ENCODE measurements at regions not wholly inside any gene's neighbourhood (a gene's known extent, or its start where the extent isn't known, plus 50 kb on each side); places are given as distances from the start of the nearest gene placed in this dataset.

GRCh38 chr17:79212149-79213087 lies 137.8 kb downstream of the ENGASE start:
- DNase-seq: no peak

DNA sequence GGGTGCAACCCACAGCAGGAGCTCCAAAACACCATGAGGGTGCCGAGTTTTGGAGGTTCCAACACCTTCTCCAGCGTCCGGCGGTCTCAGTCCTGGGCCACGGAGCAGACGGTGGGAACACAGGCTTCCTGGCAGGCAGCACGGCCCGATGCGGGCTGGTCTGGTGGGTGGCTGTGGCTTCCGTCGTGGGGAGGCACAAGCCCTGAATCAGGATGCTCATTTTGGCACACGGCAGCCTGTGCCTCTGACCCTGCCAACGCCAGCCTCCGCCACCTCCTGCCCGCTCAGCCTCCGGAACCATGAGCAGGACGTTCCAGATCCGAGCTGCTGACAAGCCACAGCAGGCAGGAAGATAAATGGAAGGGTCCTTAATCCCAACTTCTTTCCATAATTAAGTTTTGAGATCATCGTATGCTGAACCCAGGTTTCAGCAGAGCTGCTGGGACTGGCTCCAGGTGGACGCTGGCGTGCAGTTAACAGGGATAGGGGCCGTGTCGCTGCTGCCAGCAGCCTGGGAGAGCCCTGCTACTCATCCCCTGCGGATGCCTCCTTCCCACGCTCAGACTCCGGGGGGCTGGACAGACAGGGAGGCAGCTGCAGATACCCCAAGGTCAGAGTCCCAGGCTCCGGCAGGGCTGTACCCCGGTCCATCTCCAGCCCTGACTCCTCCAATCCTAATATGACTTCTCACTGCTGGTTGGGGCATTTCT lies 136.6 kb downstream of the ENGASE start:
- no peak for DNase-seq

DNA sequence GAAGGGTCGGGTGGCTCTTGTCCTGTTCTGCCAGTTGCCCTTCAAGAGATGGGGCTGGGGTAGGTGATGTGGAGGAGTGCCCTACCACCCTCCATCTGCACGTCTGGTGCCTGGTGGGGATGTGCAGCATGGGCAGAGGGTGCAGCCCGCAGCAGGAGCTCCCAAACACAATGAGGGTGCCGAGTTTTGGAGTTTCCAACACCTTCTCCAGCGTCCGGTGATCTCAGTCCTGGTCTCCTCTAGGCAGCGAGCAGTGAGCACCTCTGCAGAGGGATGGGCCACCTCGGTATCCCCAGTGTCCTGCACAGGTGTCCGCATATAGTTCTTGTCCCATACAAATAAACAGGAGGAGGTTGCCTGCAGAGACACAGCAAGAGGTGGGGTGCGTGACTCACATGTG lies 136.0 kb downstream of the ENGASE start:
- no peak for DNase-seq

DNA sequence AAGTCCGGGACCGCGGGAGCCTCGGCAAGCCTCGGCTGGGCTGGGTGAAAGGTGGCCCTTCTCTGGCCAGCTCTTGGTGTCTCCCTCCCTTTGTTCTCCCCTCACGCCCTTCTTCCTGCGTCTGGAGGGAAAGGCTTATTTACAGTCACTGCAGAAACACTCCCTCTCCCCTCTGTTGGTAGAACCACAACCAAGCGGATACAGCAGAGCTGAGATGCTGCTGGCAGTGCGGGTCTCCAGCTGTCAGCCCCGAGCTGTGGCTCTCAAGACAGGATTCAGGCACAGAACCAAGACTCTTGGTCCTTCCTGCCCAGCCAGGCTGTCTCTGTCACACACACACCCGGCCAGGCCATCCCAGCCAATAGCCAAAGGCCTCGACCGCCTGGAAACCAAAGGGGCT lies 133.3 kb downstream of the ENGASE start:
- DNase-seq: no peak

DNA sequence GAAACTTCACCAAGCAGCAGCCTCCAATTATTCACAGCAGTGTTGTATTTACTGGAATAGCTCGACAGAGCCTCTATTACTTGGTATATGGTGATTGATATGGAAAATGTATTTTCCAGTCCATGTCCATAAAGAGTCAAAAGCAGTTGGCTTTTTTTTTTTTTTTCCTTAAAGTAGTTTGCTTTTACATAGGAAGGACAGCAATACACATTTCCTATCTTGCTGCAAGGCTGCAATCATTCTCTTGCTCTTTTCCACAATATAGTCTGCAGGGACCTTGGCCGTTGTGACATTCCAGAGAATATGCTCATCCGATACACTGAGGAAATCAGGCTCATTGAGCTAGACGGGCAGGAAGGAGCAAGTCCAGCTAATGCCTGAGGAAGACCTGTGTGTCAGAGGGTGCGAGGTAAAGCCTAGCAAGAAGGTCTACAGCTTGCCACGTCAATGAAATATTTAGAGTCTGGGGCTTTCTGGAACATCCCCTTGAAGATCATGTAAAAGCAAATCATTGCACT lies 131.1 kb downstream of the ENGASE start:
- DNase-seq: no peak

GRCh38 chr17:79204261-79204660 lies 129.6 kb downstream of the ENGASE start:
- no peak for DNase-seq

DNA sequence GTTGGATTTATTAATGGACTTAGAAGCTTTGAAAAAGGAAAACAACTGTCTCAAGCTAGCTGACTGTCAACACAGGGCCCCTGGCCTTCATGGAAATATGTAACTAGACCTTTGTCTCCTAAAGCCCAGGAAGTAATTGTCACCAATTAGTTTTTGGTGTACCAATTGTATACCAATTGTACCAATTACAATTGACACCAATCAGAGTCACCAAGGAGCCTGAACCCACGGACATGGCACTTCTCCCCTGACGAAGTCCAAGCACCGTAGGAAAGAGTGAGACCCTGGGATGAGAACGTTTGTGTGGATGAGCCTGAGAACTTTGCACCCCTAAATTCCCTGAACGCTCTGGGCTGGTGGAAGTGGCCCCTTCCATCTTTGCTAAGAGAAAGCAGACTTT lies 129.0 kb downstream of the ENGASE start:
- DNase-seq: no peak

GRCh38 chr17:79203016-79203415 lies 128.4 kb downstream of the ENGASE start:
- no peak for DNase-seq

DNA sequence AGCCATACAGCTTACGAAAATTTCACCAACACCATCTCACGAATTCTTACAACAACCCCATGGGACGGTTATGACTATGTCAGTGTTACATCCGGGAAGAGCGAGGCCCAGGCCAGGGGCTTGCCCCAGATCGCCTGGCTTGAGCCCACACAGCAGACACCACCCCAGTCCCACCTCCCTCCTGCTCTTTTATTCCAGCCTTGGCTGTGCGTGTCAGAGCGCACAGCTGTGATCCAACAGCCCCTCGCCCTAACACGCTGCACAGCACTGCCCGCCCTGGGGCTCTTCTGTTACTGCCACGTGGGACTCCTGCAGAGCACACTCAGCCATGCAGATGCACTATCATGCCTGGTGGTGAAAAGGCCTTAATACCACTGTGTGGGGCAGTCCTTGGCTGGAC lies 127.9 kb downstream of the ENGASE start:
- DNase-seq: no peak

- DNase-seq: no peak
Measured at GRCh38 chr17:79201536-79202227, 127.1 kb downstream of the ENGASE start.

GRCh38 chr17:79201119-79201518 lies 126.5 kb downstream of the ENGASE start:
- DNase-seq: no peak

DNA sequence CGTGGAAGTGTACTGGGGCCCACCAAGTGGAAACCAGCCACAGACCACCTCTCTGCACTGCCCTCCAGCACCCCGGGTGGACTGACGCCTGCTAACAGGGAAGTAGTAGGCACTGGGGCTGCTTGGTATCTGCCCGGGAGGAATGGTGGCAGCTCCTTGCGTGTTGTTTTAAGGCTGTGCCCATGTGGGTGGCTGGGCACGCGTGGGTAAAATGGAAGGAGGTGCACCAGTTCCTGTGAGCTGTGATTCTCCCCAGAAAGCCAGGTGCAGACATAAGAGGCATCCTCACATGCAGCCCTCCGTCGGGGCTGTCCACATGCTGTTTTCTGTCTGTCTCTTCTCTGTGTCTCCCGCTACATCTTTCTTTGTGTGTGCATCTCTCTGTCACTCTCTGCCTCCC lies 122.3 kb downstream of the ENGASE start:
- DNase-seq: no peak

- no peak for DNase-seq
Measured at GRCh38 chr17:79192503-79193351, 118.1 kb downstream of the ENGASE start.

DNA sequence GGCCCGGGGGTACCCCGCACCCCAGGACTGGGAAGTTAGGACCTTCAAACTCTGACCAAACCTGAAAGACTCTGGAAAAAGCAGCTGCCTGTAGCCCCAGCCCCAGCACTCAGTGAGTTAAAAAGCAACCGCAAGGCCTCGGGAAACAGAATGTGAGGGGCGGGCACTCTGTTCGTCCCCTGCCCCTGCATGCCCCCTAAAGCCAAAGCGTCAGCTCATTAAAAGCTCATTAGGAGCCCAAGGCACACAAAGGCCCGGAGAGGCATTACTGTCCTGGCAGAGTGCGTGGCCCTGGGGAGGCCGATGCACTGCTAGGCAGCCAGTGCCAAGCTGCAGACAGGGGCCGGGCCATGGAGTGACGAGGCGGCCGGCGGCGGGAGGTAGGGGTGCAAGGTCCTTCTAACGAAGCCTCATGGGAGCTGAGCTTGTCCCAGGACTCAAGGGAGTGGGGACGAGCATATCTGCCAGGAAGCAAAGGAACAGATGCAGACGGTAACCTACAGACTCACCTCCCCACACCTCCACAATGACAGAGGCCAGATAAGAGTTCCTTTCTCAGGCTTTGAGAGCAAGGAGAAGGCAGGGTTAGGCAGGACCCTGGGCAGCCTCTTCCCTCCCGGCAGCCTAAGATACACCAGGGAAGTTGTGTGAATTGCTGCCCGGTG lies 116.8 kb downstream of the ENGASE start:
- no peak for DNase-seq

DNA sequence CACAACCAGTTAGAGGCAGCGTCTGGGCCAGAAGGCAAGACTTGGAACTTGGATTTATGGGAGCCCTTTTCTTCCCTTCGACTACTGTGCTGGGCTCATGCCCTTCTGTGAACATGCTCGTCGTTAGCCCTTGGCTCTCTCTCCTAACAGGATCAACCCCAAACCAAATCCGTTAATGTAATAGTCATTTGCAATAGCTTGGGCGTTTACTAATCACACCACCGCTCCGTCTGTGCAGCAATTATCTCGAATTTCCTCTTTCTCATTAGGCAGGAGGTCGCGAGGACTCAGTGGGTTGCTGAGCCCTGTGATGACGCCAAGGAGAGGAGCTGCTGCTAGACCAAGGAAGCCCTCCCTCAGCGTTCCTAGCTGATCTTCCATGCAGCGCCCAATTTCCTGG lies 114.7 kb downstream of the ENGASE start:
- no peak for DNase-seq

GRCh38 chr17:79188685-79189084 lies 114.1 kb downstream of the ENGASE start:
- DNase-seq: no peak

DNA sequence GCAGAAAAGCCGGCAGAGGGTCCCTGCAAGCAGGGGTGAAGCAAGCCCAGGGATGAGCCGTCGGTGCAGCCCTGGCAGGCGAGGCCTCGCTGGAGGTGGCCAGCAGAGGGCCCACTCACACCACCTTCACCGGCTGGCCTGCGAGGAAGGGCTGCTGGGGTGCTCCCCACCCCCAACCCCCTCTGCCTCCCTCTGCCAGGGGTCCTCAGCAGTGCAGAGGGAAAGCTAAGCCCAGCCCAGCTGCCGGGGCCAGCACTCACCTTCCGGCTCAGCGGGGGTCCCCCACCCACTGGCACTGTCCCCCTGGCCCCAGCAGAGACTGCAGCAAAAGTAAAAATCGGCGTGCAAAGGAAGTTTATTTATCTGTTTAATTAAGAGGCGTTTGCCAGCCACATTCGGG lies 113.4 kb downstream of the ENGASE start:
- DNase-seq: no peak

- no peak for DNase-seq
Measured at GRCh38 chr17:79187186-79187585, 112.6 kb downstream of the ENGASE start.

DNA sequence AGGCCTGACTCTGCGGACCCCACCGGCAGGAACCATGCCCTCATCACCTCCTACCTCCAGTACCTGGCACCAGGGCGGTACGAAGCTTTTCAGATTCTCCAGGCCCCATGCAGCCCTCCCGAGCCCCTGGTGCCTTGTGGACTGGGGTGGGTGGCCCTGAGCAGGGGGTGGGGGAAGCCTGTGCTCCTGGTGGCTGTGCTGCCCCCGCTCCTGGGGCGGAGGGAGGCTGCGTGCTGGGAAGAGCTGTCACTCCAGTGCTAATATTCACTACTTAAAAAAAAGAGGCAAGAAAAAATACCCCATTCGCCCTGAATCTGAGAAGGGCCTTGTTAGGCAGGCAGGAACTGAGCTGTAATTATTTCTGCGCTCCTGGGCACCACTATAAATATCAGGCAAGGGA lies 111.8 kb downstream of the ENGASE start:
- DNase-seq: no peak

- no peak for DNase-seq
Measured at GRCh38 chr17:79185671-79186070, 111.0 kb downstream of the ENGASE start.

GRCh38 chr17:79184219-79184618 lies 109.6 kb downstream of the ENGASE start:
- DNase-seq: no peak
